GM19452 (cell line): ENCODE measurements at regions not wholly inside any gene's neighbourhood (a gene's known extent, or its start where the extent isn't known, plus 50 kb on each side); places are given as distances from the start of the nearest gene placed in this dataset.

Source experiments
- ATAC-seq: cut with Tn5 transposase; IDR thresholded peaks from one replicate; pipeline ENCODE4 v1.9.1; 2021; ENCODE audit not compliant: unreplicated experiment

DNA sequence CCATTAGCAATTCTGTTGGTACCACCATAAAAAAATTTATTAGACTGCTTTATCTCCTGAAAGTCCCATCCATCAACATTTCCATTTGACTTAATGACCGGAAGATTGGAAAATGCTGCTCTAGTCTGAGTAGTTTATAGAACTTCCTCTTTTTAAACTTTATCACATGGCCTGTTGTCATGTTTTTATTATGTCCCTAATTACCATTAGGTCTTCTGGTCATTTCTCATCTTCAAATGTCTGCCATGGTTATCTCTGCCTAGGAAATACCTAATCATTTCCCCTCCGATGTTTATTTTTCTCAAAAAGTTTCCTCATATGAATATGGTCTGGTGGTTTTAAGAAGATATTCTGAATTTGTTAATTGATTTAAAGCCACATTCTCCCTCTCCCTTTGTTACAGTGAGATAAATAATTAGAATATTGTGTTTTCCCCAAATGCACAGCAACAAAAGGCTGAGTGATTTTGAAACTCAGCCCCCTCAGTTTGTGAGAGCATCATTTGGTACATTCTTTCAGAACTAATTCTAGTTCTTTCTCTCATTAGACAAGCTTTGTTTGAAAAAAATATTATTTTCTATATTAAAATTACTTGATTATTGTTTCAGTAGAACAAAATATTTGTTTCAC lies 317.1 kb upstream of the ST6GAL2 start:
- no peak for ATAC-seq

DNA sequence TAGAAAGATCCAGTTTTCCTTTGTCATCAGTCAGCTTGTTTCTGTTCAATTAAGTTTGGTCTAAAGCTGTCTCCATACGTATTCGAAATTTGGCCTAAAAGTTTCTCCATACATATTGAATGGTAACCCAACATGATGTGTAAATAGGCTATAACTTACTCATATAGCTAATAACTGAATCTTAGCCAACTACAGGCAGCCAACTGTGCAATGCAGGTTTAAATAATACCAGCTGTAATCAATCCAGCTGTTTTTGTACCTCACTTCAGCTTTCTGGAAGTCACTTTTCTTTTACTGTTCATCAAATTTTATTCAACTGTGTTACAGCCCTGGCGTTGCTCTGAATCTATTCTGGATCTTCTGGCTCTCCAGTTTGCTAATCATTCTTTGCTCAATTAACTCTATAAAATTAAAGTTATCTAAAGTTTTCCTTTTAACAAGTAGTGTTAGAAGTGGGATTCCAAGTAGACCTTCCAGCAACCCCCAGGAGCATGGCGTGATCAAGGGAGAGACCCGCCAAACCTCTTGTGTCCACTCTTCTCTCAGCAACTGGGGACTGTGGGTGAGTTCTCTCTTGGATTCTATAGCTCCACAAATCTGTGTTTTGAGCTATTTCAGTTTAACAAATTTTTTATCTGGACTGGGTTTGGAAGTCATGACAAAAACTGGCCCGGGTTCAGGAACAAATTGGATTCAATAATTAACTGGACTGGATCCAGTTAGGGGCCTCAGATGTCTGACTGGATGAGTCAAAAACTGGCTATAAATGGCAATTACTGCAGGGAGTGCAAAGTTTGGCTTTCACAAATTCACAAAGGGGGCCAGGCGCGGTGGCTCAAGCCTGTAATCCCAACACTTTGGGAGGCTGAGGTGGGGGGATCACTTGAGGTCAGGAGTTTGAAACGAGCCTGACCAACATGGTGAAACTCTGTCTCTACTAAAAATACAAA lies 329.7 kb upstream of the ST6GAL2 start:
- ATAC-seq = no peak

DNA sequence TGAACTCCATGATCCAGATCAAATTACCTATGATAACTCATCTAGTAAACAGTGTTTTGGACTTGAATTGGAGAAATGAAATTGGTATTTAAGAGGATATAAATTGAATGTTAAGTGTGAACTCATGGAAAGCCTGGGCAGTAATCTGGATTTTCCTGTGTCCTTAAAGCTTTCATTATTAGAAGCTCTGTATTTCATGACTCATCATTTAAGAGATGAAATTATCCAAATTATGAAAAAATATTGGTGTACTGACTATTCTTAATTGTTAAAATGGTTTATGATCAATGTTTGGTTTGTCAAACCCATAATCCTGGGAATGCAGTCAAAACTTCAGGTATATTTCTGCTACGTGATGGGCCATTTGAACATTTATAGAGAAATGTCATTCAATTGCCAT lies 332.2 kb upstream of the ST6GAL2 start:
- no peak for ATAC-seq

DNA sequence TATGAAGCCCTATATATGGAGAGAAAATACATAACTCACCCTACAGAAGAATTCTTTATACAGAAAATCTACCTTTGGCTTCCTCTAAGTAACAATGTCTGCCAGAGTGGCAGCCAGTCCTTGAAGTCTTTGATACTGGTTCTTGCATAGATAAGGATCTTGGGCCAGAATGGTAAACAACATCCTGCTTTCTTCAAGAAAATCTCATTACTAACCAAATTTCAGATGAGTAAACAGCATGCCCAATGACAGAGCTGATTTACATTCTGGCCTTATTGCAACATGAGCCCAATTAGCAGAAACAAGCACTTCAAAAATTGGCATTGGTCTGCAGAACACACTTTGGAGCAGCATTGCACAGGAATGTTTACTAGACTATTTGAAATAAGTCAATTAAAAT lies 336.5 kb upstream of the ST6GAL2 start:
- ATAC-seq = no peak

DNA sequence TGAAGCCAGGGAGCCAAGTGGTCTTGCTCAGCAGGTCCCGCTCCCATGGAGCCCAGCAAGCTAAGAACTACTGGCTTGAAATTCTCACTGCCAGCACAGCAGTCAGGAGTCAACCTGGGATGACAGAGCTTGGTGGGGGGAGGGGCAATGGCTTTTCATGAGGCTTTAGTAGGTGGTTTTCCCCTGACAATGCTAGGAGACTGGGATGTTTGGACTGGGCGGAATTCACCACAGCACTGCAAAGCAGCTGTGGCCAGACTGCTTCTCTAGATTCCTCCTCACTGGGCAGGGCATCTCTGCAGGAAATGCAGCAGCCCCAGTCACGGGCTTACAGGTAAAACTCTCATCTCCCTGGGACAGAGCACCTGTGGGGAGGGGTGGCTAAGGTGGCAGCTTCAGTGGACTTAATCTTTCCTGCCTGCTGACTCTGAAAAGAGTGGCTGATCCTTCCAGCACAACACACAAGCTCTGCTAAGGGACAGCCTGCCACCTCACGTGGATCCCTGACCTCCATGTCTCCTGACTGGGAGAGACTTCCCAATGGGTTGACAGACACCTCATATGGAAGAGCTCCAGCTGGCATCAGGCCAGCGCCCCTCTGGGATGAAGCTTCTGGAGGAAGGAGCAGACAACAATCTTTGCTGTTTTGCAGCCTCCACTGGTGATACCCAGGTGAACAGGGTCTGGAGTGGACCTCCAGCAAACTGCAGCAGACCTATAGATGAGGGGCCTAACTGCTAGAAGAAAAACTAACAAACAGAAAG lies 349.7 kb upstream of the ST6GAL2 start:
- ATAC-seq = no peak

DNA sequence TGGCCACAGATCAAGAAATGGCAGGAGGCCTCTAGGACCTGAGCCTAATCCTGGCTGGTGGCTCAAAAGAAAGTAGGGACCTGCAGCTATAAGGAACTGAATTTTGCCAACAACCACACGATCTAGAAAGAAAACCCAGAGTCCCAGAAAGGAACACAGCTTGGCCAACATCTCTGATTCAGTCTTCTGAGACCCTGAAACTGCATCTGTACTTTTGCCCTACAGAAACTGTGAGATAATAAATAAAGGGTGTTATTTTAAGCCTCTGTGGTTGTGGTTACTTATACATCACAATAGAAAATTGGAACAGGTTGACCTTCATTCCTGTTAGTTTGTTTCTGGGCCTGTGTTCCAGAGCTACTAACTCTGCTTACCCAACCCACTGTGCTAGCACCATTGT lies 356.8 kb upstream of the ST6GAL2 start:
- no peak for ATAC-seq

DNA sequence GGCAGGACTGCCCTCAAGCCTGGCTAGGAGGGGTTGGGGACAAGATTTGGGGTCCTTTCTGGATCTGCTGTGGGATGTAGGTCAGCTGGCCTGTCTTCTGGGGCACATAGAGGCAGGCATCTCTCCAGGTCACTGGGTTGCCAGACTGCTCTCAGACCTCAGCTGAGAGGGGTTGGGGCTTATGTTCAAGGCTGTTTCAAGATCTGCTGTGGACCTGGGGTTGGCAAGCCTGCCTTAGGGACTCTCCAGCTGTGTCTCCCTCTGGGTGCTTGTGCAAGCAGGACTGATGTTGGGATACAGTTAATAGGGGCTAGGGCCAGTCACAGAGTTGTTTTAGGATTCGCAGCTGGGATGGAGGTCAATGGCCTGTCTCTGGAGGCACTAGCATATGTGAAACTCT lies 363.0 kb upstream of the ST6GAL2 start:
- no peak for ATAC-seq

DNA sequence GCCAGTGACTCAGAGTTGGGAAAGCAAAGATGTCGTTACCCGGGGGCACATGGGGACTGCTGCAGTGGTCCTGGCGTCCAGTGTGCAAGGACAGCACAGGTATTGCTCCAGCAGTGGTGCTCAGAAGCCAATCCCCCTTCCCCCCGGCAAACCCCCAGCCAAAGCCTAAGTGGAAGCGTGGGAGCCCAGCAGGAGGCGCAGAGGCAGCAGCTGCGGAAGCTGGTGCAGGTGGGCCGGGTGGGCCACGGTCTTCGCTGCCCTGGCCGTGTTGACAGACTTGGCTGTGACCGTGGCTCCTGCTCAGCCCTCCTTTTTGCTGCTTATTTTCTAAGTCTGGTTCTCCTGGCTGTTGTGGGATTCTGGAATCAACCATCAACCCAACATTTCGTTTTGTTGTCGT lies 369.8 kb upstream of the ST6GAL2 start:
- ATAC-seq = no peak

DNA sequence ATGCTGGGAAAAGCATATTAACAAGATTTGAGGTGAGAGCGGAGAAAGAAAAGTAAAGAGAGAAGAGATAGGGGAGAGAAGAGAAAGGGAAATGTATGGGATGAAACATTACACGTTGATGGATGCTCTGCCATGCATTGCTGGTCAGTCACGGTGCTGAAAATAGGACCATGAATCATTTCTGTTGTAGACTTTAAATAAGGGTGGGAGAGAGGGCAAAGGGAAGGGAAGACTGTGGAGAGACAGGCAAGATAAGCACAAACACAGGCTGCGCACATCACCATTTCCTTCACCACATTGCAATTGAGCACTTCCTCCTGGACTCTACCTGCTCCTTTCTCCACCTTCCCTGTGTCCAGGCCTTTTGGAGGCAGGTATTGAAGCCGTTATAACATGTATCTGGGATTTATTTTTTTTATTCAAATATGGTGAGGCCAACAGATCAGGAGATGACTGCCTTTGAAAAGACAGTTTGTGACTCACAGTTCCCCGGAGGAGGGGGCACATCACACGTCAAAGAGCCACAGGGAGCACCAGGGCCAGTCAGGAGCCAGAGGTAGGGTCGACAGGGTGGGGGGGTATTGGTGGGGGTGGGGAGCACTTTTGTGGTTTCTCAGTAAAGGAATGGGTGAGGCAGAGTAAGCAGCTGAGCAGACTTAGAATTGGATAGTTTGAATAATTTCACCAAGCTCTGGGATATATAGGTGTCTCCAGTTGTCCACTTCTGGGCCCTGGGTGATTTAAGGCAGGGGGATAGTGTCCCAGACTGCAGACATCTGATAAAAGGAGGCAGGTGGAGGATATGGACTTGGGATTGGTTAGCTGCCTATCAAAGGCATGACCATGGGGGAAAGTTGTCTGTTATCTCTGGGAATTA lies 372.8 kb upstream of the ST6GAL2 start:
- no peak for ATAC-seq

DNA sequence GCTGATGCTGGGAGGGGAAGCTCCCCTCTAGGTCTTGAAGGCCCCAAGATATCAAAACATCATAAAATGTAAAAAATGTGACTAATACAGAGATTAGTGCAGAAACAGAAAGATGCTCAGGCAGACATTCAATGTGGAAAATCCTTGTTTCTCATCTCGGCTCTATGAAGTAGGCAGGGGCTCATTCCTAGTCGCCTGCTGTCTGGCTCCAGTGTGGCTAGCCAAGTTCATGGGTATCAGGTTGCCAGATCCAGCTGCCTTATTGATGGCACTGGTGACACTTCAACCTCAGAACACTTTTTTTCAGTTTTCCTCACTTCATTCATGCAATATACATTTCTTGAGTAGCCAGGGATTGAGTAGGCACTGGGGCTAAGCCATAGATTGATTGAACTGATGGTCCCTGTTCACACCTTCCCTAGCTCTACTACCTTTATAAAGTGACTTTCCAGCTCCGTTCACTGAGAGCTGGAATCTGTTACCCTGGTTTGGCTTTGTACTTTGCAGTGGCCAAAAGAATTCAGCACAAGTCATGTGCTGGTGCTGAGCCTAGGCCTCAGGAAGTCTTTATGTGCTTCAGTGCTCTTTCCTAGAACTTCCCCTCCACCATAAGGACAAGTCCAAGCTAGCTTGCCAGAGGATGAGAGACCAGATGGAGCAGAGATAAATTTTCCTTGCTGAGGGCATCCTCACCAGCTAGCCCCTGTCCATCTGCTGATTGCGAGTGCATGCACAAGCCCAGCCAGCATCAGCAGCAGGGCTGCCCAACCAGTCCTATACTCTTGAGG lies 373.6 kb upstream of the ST6GAL2 start:
- ATAC-seq = no peak

DNA sequence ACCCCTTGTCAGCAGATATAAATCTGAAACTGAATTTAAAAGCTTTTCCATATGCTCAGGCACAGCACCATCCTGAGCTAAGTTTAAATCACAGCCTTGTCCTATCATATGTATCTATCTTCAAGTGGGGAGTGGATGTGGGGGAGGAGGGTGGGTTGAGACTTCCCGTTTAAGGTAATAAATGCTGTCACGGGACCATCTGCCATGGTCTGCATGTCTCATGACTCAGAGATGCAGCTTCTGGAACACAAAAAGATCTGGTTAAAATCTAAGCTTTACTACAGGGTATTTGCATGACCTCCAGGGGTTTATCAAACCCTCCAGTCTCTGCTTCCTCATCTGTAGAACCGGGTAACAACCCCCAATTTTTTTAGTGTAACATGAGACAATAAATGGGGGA lies 377.7 kb upstream of the ST6GAL2 start:
- ATAC-seq = no peak

DNA sequence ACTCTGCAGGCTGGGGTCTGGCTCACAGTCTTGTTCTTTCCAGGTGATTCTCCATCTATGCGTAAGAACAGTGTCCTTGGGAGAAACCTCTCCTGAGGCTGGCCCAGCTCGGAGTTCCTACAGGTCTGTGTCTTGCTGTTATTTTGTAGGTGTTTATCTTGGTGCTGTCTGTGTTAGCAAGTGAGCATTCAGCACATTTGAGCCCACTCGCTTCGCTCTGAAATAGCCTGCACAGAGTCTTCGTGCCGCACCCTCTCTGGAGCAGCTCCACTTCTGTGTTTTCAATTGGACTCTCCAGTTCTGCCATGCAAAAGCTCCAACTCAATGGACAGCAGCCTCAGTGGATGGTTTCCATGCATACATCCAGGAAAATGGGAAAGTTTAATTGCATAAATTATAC lies 378.2 kb upstream of the ST6GAL2 start:
- no peak for ATAC-seq

DNA sequence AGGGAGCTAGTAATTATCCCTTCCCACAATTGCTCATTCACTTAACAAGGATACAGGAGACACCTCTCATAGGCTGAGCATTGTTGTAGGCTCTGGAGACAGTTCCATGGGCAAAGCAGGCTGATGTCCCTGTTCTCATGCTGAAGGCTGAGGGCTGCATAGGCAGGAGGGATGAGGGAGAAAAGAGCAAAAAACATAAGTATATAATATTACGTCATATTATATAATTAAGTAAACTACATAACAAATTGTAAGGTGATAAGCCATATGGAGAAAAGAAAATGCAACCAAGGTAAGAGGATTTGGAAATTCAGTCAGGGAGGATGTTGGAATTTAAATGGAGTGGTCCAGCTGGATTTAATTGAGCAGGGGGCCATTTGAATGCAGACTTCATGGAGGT lies 380.6 kb upstream of the ST6GAL2 start:
- ATAC-seq = no peak

DNA sequence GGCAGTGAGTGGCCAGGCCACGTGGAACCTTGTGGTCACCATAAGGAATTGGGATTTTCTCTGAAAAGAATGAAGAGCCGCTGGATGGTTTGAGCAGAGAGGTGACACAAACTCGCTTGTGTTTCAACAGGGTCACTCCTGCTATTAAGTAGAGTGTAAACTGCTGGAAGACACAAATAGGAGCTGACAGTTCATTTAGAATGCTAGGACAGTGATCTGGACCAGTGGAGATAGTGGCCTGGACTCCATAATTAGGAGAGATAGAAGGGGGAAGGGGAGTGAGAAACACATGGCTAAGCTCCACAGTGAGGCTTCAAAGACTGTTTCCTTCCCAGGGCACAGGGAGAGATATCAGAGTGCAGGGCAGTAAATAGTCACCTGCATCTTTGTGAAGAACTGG lies 381.1 kb upstream of the ST6GAL2 start:
- ATAC-seq = no peak

DNA sequence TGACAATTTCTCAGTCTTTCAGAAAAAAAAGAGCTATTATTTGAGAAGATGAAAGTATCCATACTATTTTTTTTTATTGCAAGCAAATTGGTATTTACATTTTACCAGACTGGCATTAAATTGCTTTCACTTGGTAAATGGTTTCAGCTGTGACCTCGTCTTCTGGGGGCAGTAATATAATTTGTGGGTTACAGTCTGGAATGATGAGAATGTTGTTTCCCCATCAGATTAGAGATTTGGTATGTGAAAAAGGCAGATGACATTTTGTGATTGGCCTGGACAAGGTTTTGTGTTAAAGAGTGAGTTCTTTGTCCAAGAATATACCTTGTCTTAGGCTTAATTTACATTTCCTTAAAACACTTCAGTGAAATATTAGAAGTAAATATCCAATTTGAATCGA lies 390.1 kb upstream of the ST6GAL2 start:
- ATAC-seq = no peak

DNA sequence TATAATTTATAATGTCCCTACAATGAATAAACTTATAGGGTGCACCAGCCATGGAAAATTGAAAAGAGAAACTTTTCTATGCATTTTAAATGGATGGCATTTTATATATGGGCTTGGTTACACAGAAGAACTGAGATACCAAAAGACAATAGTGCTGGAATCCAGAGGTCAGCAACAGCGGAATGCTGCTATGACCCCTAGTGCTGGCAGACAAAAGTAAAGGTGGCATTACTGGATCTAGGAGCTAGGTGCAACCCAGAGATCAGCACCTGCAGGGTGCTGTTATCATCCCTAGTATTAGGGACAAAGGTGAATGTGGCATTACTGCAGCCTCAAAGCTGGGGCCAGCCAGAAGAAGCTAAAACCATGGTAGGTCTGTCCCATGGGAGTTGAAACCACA lies 392.7 kb upstream of the ST6GAL2 start:
- ATAC-seq = no peak

DNA sequence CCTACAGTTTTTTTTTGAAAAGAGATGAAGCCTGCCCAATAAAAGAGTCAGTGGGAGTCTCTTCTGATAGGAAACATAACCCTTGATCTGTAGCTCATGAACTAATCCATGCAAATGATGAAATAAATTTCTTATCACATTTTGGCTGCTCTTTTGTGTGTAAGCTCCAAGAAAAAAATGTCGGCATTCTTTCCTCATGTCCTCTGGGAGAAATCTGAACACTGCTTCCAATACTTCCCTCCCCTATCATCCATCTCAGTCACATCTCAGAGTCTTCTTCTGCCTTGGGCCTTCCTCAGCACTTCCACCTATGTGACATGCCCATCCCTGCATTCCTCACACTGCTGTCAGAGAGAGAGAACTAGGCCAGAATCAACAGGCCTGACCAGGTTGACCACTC lies 395.7 kb upstream of the ST6GAL2 start:
- ATAC-seq = no peak

DNA sequence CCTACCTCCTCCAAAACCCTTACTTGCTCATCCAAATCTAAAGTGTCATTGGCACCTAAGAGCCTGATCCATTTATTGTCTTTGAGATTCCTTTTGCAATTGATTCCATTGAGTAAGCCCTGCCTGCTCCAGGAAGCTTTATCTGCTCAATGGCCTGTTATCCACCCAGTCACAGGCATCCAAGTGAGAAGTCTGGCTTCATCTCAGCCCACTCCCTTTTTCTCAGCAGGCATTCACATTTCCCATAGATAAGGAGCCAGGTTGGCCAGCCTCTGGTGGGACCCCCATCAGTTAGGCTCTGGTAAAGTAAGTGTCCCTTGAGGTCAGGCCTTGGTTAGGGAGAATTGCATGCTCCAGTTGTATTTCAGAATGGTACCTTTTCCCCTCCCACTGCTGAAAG lies 396.2 kb upstream of the ST6GAL2 start:
- no peak for ATAC-seq

DNA sequence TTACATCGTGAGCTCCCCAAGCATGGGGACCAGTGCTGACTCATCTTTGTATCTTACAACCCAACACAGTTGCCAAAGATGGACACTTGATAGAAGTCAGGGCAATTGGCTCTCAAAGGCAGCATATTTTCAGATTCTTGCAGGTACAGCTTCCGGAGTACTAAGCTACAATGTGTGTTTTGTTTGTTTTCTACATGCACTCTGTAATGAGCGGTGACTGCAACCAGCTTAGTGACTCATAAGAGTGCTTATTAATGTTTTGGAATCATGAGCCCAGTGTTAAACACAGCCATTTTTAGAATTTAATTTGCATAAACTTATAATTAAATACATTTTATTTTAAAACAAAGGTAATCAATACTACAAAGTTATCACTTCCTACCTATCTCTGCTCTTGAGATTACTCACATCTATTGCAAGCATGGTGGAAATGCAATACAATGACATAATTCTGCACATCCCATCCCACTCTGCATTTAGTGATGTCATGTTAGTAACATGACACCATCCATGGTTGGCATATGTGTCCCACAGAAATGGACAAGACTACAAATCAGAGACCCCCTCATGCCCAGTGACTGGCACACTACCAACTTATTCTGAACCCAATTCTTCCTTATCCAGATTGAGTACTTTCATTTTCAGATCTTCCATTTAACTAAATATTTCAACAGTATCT lies 399.8 kb upstream of the ST6GAL2 start:
- no peak for ATAC-seq

DNA sequence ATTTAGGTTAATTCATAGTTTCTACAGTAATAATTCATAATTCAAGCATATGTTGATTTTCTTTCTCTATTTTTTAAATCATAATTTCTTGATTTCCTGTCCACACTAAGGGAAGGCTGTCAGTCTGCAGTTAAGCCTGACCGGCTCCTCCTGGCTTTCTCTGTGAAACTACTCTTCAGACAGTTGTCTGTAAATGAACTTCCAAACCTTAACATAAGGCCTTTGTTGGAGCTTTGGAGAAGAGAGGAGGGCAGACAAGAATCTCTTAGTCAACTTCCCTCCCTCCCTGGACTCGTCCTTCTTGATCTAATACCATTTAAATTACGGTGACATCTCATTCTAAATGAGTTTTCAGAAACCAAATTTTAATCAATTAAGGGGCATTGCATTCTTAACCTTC lies 404.1 kb upstream of the ST6GAL2 start:
- ATAC-seq = no peak
